Esophagus muscularis mucosa (tissue), 3 donors: ENCODE measurements at regions not wholly inside any gene's neighbourhood (a gene's known extent, or its start where the extent isn't known, plus 50 kb on each side); places are given as distances from the start of the nearest gene placed in this dataset.

ENCODE experiments used
- CTCF ChIP-seq, 3 experiments: fragments of 200-600 bp in 2 of 3; fragments of 450-650 bp in 1 of 3; sonication (generic) in 2 of 3; IDR thresholded peaks; one replicate each; pipeline ENCODE4 v1.5.1; 2017 to 2019; ENCODE audit warnings: antibody characterized with exemption in 3 of 3, mild to moderate bottlenecking in 2 of 3, moderate library complexity in 1 of 3
- POLR2A ChIP-seq: fragments of 450-650 bp; IDR thresholded peaks from one replicate; pipeline ENCODE4 v1.6.1; 2017; ENCODE audit warnings: antibody characterized with exemption, moderate library complexity, mild to moderate bottlenecking, low read depth
- POLR2AphosphoS5 ChIP-seq, 2 donors: sonication (generic); formaldehyde crosslinking; IDR thresholded peaks; one replicate each; pipeline ENCODE4 v1.6.1; 2017; ENCODE audit warnings: antibody characterized with exemption in 2 of 2

- TF ChIP-seq CTCF (IDR thresholded peaks at IDR 0.05) = no peak
- no peak for TF ChIP-seq POLR2AphosphoS5 (IDR thresholded peaks at IDR 0.05)
- TF ChIP-seq POLR2A = no peak
These were observed 233.7 kb upstream of the IPO5 start for GRCh38 chr13:97719736-97720135.
